Muscle of arm (tissue), 1 donor: ENCODE measurements at regions not wholly inside any gene's neighbourhood (a gene's known extent, or its start where the extent isn't known, plus 50 kb on each side); places are given as distances from the start of the nearest gene placed in this dataset.

Source experiments
- DNase-seq: peaks from one replicate; pipeline ENCODE4 v3.0.0-alpha.2; 2013

DNA sequence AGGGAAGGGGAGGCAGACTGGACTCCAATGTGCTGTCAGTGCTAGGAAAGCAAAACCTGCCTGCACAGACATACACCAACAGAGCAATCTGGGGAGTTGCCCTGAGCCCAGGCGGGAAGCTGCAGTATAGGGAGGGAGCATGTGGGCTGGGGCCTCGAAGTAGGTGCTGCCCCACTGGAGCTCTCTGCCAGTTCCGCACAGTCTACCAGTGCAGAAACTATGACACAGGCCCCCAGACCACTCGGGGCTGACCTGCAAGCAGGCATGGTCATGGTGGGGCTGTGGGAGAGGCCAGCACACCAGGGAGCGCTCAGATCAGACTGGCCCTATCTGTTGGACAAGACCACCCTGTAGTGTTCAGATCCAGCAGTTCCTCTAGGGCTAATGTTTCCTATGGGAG lies 344.1 kb upstream of the TRAM1L1 start:
- DNase-seq, result no peak

DNA sequence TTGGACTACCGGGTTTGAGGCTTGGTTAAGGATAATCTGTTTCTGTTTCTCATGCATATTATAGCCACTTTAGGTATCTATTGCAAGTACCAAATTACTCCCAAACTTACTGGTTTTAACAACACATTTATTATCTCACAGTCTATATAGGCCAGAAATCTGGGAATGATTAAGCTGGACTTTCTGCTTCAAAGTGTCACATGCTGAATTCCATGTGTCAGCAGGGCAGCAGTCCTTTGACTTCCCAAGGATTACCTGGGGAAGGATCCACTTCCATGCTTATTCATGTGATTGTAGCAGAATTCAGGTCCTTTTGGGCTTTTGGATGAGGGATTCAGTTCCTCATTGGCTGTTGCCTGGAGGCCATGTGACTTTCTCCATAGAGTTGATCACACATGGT lies 349.0 kb upstream of the TRAM1L1 start:
- DNase-seq, result peak; percentile 4

DNA sequence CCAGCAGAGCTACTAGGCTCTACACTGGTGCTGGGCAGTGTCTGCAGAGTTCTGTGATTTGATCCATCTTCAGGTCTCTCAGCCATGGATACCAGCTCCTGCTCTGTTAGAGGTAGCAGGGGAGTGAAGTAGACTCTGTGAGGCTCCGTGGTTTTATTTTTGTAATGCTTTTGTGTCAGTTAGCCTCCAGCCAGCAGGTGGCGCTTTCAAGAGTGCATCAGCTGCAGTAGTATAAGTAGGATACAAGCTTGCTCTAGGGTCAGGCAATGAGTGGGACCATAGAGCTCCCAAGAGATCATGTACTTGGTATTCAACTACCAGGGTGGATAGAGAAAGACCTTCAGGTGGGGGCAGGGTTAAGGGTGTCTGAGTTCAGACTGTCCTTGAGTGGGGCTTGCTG lies 362.5 kb upstream of the TRAM1L1 start:
- DNase-seq, result no peak

DNA sequence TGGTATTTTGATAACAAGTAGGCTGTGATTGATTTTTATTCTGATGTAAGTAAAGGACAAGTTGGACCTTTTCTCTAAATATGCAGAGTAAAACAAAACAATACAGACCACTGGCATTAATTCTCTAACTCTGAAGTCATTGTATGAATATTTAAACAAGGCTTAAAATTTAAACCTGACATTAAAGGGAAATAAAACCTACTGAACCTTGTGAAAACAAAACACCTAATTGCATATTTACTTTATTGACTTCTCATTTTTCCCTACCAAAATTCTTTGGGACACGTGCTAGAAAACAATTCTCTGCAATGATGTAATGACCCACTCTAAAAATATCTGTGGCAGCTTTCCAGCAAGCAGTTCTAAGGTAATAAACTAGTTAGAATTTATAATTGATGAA lies 369.7 kb upstream of the TRAM1L1 start:
- no peak for DNase-seq

DNA sequence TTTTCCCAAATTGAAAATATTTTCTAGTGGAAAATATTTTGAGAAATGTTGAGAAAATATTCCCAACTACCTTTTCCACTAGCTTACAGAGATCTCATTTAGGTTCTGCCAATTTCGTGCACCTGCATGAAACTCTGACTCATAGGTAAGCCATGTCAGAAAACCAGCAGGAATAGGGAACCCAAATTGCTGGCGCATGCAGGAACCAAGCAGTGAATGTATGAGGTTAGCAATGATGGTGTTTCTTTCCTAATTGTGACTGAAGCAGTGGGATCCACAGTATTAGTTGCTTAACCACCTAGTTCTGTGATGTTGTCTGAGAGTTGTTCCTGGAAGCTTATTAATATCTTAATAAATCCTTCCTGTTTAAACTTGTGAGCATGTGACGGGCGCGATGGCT lies 381.0 kb upstream of the TRAM1L1 start:
- no peak for DNase-seq

DNA sequence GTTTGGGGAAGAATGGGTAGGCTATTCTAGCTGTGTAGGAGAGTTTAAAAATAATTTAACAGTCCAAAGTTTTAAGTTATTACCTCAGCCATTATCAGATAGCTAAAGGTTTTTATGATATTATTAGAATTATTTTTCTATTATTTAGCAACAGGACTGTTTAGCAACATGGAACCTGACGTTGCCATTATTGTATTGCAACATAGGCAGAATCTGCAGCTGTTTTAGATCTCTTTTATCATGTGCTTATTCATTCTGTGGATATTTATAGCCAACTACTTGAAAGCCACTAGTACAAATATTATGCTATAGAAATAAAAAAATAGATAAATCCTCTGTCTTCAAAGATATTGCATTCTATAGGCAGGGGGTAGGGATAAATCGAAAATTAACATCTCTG lies 382.0 kb upstream of the TRAM1L1 start:
- DNase-seq, result no peak

DNA sequence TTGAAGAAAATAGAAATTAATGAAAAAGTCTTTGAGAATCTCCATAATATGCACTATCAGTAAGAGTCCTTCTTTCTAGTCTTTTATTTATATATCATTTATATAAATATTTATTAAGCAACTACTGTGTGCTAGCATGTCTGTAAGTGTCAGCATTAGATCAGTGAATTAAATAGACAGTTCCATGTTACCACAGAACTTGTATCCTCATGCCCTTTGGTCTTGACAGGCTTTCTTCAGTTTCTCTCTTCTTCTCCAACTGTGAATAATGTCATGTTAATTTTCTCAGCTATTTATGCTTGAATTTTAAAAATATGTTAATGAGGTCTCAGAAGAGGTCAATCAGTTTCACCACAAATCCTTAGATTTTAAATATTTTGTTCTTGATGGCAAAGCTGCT lies 389.6 kb upstream of the TRAM1L1 start:
- DNase-seq, result no peak

DNA sequence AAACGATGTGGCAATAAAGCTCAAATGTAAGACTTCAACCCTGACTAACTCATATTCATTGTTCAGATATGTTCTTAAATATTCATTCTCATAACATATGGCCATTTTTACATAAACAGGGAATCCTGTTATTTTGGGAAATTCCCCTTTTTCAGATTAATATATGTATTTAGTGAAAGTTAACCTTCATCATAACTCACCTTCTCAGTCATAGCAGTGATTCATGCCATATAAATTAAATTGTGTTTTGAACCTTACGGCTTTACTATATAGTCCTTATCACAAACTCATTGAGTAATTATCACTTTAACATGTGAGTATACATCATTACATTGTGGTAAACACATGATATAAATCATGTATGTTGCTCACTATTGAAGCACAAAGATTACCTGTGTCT lies 392.5 kb upstream of the TRAM1L1 start:
- no peak for DNase-seq

DNA sequence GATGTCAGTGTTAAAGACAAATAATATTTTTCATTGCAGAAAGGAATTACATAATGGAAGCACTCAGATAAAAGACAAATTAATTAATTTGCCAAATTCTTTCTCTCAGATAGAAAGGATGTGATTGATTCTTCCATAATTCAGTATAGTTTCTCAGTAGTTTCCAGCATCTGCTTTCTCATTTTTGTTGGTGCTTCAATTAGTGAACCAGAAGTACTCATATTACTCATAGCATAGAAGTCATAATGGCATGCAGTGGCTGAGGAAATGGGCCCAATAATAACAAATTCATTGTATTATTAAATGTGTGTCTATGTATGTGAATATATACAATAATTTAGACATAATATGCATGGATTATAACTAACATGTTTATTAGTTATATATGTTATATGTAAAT lies 393.3 kb upstream of the TRAM1L1 start:
- DNase-seq, result no peak

DNA sequence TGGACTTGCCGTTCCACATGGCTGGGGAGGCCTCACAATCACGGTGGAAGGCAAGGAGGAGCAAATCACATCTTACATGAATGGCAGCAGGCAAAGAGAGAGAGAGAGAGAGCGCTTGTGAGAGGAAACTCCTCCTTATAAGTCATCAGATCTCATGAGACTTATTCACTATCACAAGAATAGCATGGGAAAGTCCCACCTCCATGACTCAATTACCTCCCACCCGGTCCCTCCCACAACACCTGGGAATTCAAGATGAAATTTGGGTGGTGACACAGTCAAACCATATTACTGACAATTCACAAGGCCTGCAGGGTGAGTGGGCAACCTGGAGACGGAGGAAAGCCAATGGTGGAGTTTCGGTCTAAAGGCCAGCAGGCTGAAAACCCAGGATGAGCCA lies 394.3 kb upstream of the TRAM1L1 start:
- no peak for DNase-seq

DNA sequence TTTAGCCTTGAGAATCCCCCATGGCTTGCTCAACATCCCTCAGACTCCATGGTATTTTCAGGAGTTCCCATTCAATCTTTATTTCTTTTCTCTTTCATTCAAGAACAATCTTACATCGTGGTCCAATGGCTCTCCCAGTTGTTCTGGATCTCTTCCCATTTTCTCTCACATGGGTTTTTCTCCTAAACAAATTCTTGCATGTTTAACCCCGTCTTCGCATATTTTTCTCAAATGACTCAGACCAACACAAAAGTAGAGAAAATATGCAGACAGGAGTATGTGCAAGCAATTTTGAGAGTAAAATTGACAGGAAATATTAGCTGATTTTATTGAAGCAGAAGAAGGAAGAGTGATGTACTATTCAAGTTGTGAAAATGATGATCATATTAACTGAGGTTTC lies 396.4 kb upstream of the TRAM1L1 start:
- no peak for DNase-seq

DNA sequence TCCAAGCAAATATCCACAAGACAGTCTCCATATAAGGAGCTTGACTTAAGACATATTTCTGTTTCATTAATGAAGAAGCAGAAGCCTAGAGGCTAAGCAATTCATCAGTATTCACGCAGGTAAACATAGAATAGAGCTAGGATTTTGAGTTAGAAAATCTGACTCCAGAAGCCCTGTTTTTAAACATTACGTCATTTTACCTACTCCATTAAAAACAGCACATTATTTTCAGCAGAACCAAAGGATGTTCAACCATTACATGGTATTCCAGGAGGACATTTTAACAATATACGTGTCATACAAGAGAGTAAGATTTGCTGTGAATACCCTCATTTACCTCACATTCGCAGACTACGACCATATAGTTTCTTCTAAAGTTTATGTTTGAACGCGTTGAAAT lies 403.3 kb upstream of the TRAM1L1 start:
- DNase-seq, result no peak

DNA sequence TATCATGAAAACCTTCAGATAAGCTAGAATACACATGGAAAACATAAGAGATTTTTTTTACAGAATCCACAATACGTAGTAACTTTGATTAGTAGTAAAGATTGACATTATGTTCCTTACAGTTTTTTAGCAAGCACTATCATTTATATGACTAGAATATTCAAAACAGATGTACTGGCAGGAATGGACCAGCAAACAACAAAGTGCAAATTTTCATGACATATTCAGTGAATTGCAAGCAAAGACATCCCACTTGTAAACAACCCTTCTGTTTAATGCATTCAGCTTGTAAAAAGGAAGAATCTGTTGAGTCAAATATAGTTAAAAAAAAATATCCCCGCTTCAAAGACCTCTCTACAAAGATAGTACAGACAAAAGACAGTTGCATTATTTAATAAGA lies 403.7 kb upstream of the TRAM1L1 start:
- DNase-seq, result no peak

DNA sequence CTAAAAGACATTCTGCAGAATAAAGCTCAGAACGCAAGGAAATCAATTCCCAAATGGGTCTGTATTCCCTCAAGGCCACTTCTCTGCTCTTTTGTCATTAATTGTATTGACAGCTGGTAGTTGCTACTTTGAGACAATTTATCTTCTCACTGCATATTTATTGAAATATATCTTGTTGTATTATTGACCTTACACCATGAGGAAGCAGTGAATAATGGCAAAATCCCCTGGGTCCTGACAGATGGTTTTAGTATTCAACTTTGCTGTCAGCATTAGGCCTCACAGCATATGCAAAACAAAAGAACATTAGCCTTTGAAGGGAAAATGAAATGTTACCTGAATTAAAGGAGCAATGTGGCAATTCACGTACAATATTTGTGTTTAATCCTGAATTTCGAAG lies 406.1 kb upstream of the TRAM1L1 start:
- peak; percentile 38 for DNase-seq

DNA sequence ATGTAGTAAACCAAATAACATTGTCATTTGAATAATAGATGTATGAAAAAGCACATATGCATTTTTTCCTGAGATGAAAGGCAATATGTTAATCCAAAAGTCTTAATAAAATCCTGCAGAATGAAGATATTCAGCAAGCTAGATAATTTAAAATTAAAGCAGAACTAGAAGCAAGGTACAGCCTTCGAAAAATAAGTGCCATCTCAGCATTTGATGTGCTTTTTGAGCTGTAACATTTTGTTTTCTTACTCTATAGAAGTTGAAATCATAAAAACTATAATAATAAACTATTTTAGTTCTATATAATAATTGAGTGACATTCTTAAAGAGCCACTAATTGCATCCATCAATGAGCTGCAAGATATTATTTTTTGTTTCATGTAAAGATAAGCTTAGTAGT lies 410.4 kb upstream of the TRAM1L1 start:
- DNase-seq, result no peak

DNA sequence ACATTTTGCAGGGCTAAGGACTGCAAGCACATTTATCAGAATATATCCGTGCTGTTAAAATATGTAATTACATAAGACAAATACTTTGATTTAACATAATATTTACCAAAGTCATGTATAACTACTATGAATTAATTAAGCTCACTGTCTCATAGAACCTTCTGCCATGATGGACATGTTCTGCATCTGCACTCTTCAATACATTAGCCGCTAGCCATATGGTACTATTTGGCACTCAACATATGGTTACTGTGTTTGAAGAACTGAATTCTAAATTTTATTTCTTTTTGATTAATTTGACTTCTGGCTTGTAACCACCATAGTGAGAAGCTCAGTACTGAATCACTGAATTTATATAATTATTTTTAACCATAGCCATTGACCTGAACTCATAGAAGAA lies 427.0 kb upstream of the TRAM1L1 start:
- DNase-seq, result no peak

DNA sequence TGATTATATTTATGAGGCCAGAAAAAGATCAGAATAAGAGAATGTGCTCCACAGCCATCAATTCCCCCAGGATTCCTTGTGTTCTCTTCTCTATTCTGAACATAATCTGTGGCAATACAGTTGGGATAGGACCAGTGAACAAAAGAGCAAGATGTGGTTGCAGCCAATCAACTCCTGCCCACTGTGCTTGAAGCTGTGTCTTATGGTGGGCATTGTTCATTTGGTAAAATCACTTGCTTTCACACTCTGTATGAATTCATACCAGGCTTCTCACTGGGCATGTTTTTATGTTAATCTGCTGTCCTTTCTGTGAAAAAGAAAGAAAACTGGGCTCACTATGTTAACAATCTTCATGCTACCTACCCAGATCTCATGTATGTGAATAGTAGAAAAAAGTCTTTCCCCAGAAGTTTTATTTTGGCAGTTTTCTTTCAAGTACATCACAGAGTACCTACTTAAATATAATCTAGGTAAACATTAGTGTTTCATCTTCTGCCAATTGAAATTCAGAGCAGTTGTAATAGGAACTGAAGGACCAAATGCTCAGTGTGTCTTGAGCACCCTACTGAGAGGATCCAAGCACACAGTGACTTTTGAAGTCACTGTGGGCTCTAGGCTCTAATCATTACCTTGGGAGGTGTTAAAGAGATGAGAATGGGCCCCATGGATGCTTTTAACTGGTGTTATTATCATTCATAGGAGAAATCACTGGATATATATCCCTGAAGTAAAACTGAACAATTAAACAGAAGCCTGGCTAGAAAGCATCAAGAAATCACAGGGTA lies 429.2 kb upstream of the TRAM1L1 start:
- no peak for DNase-seq

DNA sequence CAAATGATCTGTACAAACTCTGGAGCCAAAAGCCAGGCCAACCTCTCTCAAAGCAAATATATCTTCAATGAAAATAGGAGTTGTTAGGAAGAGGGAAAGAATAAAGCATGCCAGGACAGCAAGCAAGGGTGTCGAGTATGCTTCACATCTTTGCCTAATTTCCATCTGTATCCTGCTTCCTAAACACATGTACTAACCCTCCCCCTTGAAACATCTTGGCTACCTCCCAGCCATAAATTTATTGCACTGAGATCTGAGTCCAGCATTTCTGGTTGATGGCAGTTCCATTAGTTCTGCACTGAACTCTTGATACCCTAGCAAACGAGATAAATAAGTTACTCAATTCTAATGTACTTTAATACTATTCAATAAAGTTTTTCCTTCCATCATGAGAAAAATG lies 430.5 kb upstream of the TRAM1L1 start:
- DNase-seq, result no peak

DNA sequence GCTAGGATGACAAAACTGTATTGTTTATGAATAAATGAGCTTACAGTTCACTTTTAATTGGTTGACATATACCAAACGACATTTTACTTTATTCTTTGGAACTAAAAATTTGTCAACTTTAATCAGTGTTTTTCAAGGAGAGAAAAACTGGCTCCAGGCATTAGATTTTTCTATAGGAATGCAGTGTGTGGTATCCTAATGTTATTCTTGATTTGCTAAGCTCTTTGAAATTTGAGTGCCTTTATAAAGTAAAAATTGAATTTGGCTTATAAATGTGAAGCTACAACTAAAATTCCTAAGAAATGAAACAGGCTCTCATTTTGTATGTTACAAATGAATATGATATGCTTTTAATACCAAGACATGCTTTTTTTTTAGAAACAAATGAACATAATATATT lies 442.2 kb upstream of the TRAM1L1 start:
- DNase-seq, result no peak

DNA sequence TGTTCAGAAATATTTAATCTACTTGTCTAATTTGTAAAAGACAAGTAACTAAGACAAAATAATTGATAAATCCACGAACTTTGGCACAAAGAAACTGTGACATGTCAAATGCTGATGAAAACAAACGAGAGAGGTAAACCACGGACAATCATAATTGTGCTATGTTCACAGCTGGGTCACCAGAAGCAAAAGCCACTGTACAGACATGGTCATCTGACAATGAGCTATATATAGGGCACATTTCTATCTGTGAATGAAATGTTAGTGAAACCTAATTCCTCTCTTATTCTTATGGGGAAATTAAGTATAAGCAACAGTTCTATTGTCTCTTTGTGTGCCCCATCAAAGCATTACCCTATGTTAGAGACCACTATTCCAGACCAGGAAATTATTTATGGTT lies 444.0 kb upstream of the TRAM1L1 start:
- DNase-seq, result no peak

DNA sequence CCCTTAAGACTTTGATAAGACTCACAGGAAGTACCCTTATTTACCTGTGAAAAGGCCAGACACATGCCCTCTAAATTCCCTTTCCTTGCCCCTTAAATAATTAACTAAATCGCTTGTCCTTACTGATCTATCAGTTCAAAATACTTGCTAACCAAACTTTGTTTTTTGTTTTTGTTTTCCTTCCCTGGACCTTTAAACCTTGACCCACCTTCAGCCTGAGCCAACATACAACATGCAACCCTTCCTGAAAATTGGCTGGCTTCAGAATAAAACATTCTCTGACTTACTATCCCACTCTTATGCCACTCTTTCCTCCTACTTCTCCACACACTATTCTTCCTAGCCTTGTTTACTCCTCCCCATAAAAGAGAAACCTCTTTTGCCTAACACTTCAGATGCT lies 448.1 kb upstream of the TRAM1L1 start:
- DNase-seq, result no peak

DNA sequence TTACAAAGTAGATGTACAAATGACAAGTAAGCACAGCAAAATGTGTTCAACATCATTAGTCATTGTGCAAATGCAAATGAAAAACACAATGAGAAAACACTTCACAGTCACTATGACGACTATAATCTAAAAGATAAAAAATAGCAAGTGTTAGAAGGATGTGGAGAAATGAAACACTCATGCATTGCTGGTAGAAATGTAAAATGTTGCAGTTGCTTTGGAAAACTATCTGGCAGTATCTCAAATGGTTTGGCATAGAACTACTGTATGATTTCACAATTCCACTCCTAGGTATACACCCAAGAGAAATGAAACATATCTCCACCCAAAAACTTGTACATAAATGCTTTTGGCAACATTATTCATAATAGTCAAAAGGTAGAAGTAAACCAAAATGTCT lies 459.7 kb upstream of the TRAM1L1 start:
- DNase-seq, result no peak

DNA sequence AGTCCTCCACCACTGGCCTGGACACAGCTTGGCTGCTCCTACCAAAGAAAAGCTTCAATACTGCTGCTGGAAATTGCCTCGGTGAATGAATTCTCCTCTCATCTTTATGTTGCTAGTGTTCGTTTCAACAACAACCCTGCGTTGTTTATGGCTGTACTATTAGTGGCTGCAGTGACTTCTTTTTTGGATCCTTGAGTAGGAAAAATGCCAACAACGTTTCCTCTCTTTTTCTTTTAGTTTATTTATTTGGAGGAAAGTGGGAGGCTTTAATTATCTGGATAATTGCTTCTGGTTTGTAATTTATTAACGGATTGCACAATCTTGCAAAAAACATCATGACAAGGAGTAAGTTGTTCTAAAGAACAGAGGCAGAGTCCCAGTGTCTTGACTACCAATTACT lies 464.1 kb upstream of the TRAM1L1 start:
- no peak for DNase-seq

DNA sequence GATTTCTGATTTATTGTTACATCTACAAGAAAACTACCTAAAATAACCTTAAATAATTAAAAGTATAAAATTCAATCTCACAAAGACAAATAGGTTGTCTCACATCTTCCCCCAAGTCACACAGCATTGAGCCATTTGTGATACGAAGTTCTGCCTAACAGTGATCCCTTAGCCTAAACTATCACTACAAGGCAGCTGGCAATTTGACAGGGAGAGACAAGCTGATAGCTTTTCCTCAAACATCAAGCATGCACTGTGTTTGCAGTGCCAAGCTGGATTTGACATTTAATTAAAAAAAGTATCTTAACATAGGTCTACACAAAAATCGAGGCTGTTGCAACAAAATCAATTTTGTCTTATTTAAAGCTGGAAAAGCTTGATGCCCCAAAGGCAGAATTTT lies 464.7 kb upstream of the TRAM1L1 start:
- no peak for DNase-seq

DNA sequence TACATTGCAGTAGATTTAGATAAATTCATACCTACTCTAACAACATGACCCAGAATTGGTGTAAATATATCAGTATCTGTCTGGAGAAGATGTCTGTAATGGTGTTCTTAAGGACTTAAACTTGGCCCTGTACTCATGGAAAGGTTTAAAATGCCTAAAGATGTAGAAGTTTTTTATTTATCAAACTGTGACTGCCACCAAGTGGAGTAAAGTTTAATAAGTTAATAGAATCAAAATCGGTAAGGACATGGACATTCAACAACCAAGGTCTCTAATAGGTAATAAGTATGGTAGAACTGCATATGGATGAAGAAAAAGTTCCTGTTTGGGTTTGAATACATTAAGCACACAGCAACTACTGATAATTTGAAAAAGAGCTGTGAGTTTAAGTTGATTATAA lies 474.0 kb upstream of the NDST3 start:
- peak; percentile 24 for DNase-seq
